Caco-2 (cell line): ENCODE measurements at regions not wholly inside any gene's neighbourhood (a gene's known extent, or its start where the extent isn't known, plus 50 kb on each side); places are given as distances from the start of the nearest gene placed in this dataset.

Experiments used
- BruUV-seq: library from RNA; stranded (reverse); fragments of 400-500 nt; replicated peaks from 2 replicates; lab custom pipeline; 2021; lab: Mats Ljungman, UMichigan
- CTCF ChIA-PET: fragments of 300-600 bp; sonication (Branson Sonifier 250); formaldehyde crosslinking; loops from one replicate; lab custom pipeline; 2022; ENCODE audit warnings: antibody characterized with exemption; lab: Charles Lee
- POLR2A ChIA-PET: fragments of 300-600 bp; sonication (Branson Sonifier 250); formaldehyde crosslinking; loops from one replicate; lab custom pipeline; 2022; ENCODE audit warnings: antibody characterized with exemption; lab: Charles Lee
- DNase-seq, 2 experiments: peaks; one replicate each; pipeline versions ENCODE4 v3.0.0 to v3.0.0-alpha.2; 2020 to 2022
- H3K27me3 ChIP-seq: replicated peaks from 2 replicates; pipeline ENCODE4 v1.6.0; 2011; ENCODE audit warnings: low read length; ENCODE audit not compliant: control insufficient read depth, insufficient read depth
- H3K36me3 ChIP-seq: 2 replicates; pipeline ENCODE4 v1.5.1; 2011; ENCODE audit warnings: low read length; ENCODE audit not compliant: control insufficient read depth, insufficient read depth
- H3K4me1 ChIP-seq: fragments of 250-450 bp; sonication (Bioruptor Pico); 2 replicates; pipeline ENCODE4 v1.5.1; 2020; ENCODE audit warnings: mild to moderate bottlenecking
- H3K4me3 ChIP-seq: 2 replicates; pipeline ENCODE4 v1.5.1; 2011; ENCODE audit warnings: low read depth, mild to moderate bottlenecking, control low read depth, low read length
- H3K9me3 ChIP-seq: fragments of 250-450 bp; sonication (Bioruptor Pico); 2 replicates; pipeline ENCODE4 v1.5.1; 2020; ENCODE audit warnings: mild to moderate bottlenecking, moderate library complexity
- H3K27ac Mint-ChIP-seq: one replicate; pipeline ENCODE4 v1.8.0; 2022; ENCODE audit warnings: mixed read lengths; ENCODE audit not compliant: unreplicated experiment
- H3K27me3 Mint-ChIP-seq: one replicate; pipeline ENCODE4 v1.8.0; 2022; ENCODE audit warnings: mixed read lengths; ENCODE audit not compliant: insufficient read depth, unreplicated experiment
- H3K36me3 Mint-ChIP-seq: one replicate; pipeline ENCODE4 v1.8.0; 2022; ENCODE audit warnings: mild to moderate bottlenecking, mixed read lengths; ENCODE audit not compliant: insufficient read depth, unreplicated experiment
- H3K4me1 Mint-ChIP-seq: one replicate; pipeline ENCODE4 v1.8.0; 2022; ENCODE audit warnings: low read depth, mixed read lengths; ENCODE audit not compliant: unreplicated experiment
- H3K4me3 Mint-ChIP-seq: one replicate; pipeline ENCODE4 v1.8.0; 2022; ENCODE audit warnings: mild to moderate bottlenecking, moderate library complexity, mixed read lengths; ENCODE audit not compliant: unreplicated experiment
- H3K9me3 Mint-ChIP-seq: one replicate; pipeline ENCODE4 v1.8.0; 2022; ENCODE audit warnings: mixed read lengths; ENCODE audit not compliant: unreplicated experiment
- intact Hi-C: fragments of 100-400 bp; cut with micrococcal nuclease; formaldehyde crosslinking; loops from one replicate; pipeline ENCODE4 v1.10.0; 2022; ENCODE audit not compliant: unreplicated experiment
- TF ChIP-seq, protein P1 (sequence below), 2 experiments: fragments of 200-600 bp in 1 of 2; IDR thresholded peaks; 1 replicate in 1 of 2; 2 replicates in 1 of 2; pipeline versions ENCODE4 v1.5.1 to v1.8.0; 2011 to 2022; ENCODE audit warnings: antibody characterized with exemption in 1 of 2, control low read depth in 1 of 2, inconsistent platforms in 1 of 2, low read depth in 1 of 2, low read length in 1 of 2, mild to moderate bottlenecking in 1 of 2, moderate library complexity in 1 of 2; ENCODE audit not compliant: insufficient read depth in 1 of 2, severe bottlenecking in 1 of 2, unreplicated experiment in 1 of 2

DNA sequence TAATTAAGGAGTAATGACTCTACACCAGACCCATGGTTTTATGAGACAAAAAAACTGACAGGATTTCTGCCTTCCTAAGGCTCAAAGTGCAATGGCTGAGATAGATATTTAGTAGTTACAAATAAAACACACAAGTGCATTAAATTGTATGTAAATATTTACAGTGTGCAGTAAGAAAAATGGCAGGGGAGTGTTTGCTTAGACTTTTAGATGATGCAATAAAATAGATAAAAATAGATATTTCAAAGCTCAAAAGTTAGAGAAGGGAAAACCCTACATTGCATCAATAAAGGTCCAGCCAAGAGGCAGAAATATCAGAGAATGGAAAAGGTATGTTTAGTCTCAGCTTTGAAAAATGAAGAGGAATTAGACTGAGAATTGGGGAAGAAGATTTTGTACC, 226.3 kb upstream of the FGGY start:
- Histone ChIP-seq H3K9me3 (no peaks in the 10 kb centered on the region), H3K36me3 (no peaks in the 10 kb centered on the region), H3K4me1 (no peaks in the 10 kb centered on the region), H3K27me3 (no peaks in the 10 kb centered on the region), H3K4me3 (no peak overlapping the region)
- no TSS peak for BruUV-seq
- DNase-seq: no peak
- H3K36me3 Mint-ChIP-seq: no peaks in the 10 kb centered on the region
- no peak overlapping the region for H3K27ac Mint-ChIP-seq
- CTCF ChIA-PET: no interaction called here
- TF ChIP-seq, protein P1, sequence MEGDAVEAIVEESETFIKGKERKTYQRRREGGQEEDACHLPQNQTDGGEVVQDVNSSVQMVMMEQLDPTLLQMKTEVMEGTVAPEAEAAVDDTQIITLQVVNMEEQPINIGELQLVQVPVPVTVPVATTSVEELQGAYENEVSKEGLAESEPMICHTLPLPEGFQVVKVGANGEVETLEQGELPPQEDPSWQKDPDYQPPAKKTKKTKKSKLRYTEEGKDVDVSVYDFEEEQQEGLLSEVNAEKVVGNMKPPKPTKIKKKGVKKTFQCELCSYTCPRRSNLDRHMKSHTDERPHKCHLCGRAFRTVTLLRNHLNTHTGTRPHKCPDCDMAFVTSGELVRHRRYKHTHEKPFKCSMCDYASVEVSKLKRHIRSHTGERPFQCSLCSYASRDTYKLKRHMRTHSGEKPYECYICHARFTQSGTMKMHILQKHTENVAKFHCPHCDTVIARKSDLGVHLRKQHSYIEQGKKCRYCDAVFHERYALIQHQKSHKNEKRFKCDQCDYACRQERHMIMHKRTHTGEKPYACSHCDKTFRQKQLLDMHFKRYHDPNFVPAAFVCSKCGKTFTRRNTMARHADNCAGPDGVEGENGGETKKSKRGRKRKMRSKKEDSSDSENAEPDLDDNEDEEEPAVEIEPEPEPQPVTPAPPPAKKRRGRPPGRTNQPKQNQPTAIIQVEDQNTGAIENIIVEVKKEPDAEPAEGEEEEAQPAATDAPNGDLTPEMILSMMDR (IDR thresholded peaks at IDR 0.05; ENCODE audit: insufficient read depth in 1 of 2, low read depth in 1 of 2, low read length in 1 of 2, severe bottlenecking in 1 of 2, unreplicated experiment in 1 of 2): no peak
- no peaks in the 10 kb centered on the region for H3K9me3 Mint-ChIP-seq
- POLR2A ChIA-PET: interaction anchor here (0.8 kb wide), 1 partner anchor 287 kb away, joined by 6 read pairs; the partner anchor contains the start of gene JUN
- intact Hi-C loops: no loop called here
- H3K4me3 Mint-ChIP-seq: no peak overlapping the region
- H3K27me3 Mint-ChIP-seq: no peaks in the 10 kb centered on the region
- peaks cover 7% of the 10 kb centered on the region for H3K4me1 Mint-ChIP-seq

DNA sequence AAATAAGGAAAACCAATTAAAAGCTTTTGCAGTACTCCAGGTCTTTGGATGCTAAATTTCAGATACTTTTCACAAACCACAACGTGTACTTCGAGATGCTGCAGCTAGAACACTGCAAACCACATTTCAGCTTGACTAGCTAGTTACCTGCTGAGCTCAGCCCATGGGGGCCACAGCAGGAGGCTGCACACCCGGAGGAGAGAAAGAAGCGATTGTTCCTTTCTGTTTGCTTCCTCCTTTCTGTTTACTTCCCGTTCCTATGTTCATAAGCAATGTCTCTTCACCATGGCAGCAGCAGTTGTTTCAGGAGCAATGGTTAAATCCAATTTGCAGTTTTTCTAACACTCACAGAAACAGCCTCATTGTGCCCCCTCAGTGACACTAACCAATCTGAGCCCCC, 225.6 kb upstream of the FGGY start:
- peaks cover 7% of the 10 kb centered on the region for H3K4me1 Mint-ChIP-seq
- H3K27me3 Mint-ChIP-seq: no peaks in the 10 kb centered on the region
- Histone ChIP-seq H3K36me3 (no peaks in the 10 kb centered on the region), H3K9me3 (no peaks in the 10 kb centered on the region), H3K27me3 (no peaks in the 10 kb centered on the region), H3K4me3 (no peak overlapping the region), H3K4me1 (no peaks in the 10 kb centered on the region)
- DNase-seq: no peak
- ChIA-PET POLR2A (interaction anchor here (0.8 kb wide), 1 partner anchor 287 kb away, joined by 6 read pairs; the partner anchor contains the start of gene JUN), CTCF (interaction anchor here (0.8 kb wide), 1 partner anchor 89 kb away, joined by 3 read pairs; no protein-coding TSS in a partner anchor)
- TF ChIP-seq, protein P1 (IDR thresholded peaks at IDR 0.05; ENCODE audit: insufficient read depth in 1 of 2, low read depth in 1 of 2, low read length in 1 of 2, severe bottlenecking in 1 of 2, unreplicated experiment in 1 of 2): no peak
- no TSS peak for BruUV-seq
- no peaks in the 10 kb centered on the region for H3K9me3 Mint-ChIP-seq
- no peaks in the 10 kb centered on the region for H3K36me3 Mint-ChIP-seq
- no peak overlapping the region for H3K4me3 Mint-ChIP-seq
- intact Hi-C loops: no loop called here
- no peak overlapping the region for H3K27ac Mint-ChIP-seq

DNA sequence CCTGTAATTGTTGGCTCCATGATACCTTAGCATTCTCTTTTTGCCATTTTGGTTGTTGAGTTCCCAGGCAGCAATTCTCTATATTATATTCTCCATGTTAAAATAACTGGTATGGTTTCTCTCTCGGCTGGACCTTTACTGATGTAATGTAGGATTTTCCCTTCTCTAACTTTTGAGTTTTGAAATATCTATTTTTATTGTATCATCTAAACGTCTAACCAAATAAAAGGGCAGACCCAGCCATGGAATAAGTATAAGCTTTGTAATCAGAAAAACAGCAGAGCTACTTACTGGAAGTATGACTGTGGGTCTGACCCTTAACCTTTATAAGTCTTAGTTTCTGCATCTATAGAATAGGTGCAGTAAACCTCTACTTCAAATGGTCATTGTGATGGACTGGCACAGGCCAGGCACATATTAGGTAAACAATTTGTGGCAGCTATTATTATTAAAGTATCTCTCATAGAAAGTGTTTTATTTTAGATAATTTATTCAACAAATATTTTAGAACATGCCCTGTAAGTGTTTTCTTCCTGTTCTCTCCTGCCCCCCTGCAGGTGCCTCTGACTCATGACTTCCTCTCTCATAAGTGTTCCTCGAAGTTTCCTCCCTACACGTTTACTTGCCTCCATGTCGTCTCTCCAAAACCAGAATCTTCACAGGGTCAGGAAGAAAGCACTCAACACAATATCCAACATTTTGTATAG, 224.9 kb upstream of the FGGY start:
- Mint-ChIP-seq H3K4me3 (no peak overlapping the region), H3K27ac (no peak overlapping the region), H3K36me3 (no peaks in the 10 kb centered on the region), H3K27me3 (no peaks in the 10 kb centered on the region), H3K9me3 (no peaks in the 10 kb centered on the region), H3K4me1 (peaks cover 7% of the 10 kb centered on the region)
- intact Hi-C loops: no loop called here
- BruUV-seq: no TSS peak
- TF ChIP-seq, protein P1 (IDR thresholded peaks at IDR 0.05; ENCODE audit: insufficient read depth in 1 of 2, low read depth in 1 of 2, low read length in 1 of 2, severe bottlenecking in 1 of 2, unreplicated experiment in 1 of 2): no peak
- DNase-seq: no peak
- POLR2A ChIA-PET: no interaction called here
- CTCF ChIA-PET: interaction anchor here (0.8 kb wide), 1 partner anchor 88 kb away, joined by 3 read pairs; no protein-coding TSS in a partner anchor
- H3K4me3 ChIP-seq: no peak overlapping the region
- H3K4me1 ChIP-seq: no peaks in the 10 kb centered on the region
- H3K36me3 ChIP-seq: no peaks in the 10 kb centered on the region
- no peaks in the 10 kb centered on the region for H3K27me3 ChIP-seq
- no peaks in the 10 kb centered on the region for H3K9me3 ChIP-seq
